ENCODE measurements at regions not wholly inside any gene's neighbourhood (a gene's known extent, or its start where the extent isn't known, plus 50 kb on each side); places are given as distances from the start of the nearest gene placed in this dataset.
A peak's percentile ranks its signal among the peaks of the same experiment; 100 is the strongest.

DNA sequence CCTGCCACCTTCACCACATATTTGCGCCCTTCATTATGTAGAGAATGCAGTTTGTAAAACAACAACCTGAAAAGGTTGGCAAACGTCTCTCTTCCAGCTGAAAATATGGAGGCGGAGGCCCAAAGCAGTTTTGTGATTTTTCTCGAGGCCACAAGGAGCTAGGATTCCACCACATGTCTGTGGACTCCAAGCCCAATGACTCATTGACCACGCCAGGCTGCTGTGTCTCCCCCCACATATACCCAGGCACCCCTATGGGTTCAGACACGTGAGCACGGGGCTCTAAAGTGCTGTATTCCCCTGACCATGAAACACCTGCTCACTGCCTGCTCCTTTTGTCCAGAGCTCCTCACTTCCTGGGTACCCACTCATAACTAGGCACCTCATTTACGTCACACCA lies 121.4 kb upstream of the CDH5 start:
- in situ Hi-C loops (cut with MboI; ENCODE audit: low sequenced_read_pairs) (no loop called here), intact Hi-C loops (cut with micrococcal nuclease) (no loop called here), dilution Hi-C loops (cut with HindIII; ENCODE audit: low sequenced_read_pairs, unreplicated experiment) (no loop called here)
- H4K5ac ChIP-seq (ENCODE audit: low read depth, low read length) = no peak overlapping the region
- H3K4me2 ChIP-seq (ENCODE audit: low read depth, low read length) = no peak overlapping the region
- H3K36me3 ChIP-seq (ENCODE audit: control insufficient read depth, insufficient read depth, low read length) = no peaks in the 10 kb centered on the region
- 0 out of 3 replicates have a peak overlapping the region, but pooled peaks have one; percentile 16 for H2BK15ac ChIP-seq (ENCODE audit: low read depth, low read length)
- no peak for TF ChIP-seq NFE2L2 (IDR thresholded peaks at IDR 0.05; ENCODE audit: low read depth, low read length)
- H3K9me3 ChIP-seq (ENCODE audit: control insufficient read depth, insufficient read depth, low read length) = no peaks in the 10 kb centered on the region
- CTCF ChIA-PET = no interaction called here
- no peak overlapping the region for H3K18ac ChIP-seq (ENCODE audit: low read depth, low read length)
- H3K56ac ChIP-seq (ENCODE audit: extremely low read depth, insufficient read depth, low read length) = no peak overlapping the region
- H3K14ac ChIP-seq (replicated peaks; ENCODE audit: low read depth, low read length) = 0 out of 2 replicates have a peak overlapping the region, but pooled peaks have one; percentile 44
- POLR2A ChIA-PET (ENCODE audit: unreplicated experiment) = no interaction called here
- no peak overlapping the region for H3K23ac ChIP-seq (ENCODE audit: low read depth, low read length)
- BruUV-seq (replicated peaks) = no TSS peak
- no peak overlapping the region for H2AK9ac ChIP-seq (replicated peaks; ENCODE audit: low read depth, low read length, poor library complexity)
- DNase-seq (peak; percentile 19), ATAC-seq (ENCODE audit: low read depth) (no peak)
- H3K27me3 ChIP-seq (ENCODE audit: control insufficient read depth, insufficient read depth, low read length) = no peaks in the 10 kb centered on the region; the same call in 1 of the 2 replicates
- no peak overlapping the region for H3K9ac ChIP-seq (ENCODE audit: low read depth, low read length)
- WGBS, 2 experiments (ENCODE audit: extremely low coverage in 2 of 2, insufficient read length in 1 of 2) = 60% methylated on average over 2 of the region's 8 CpGs; no CpG with 5 or more reads in 1 of the 2 experiments
- peaks cover 11% of the 10 kb centered on the region for H3K9me1 ChIP-seq (ENCODE audit: insufficient read depth, low read length)
- H4K91ac ChIP-seq (ENCODE audit: insufficient read depth, low read depth, low read length) = no peak overlapping the region
- H3K79me1 ChIP-seq (ENCODE audit: low read depth in 1 of 2, low read length in 2 of 2) = no peaks in the 10 kb centered on the region
- H2AK5ac ChIP-seq (ENCODE audit: low read depth, low read length) = peak overlapping the region; percentile 50
- H3K27ac ChIP-seq (ENCODE audit: insufficient read depth, low read length) = no peak overlapping the region
- H2BK120ac ChIP-seq (ENCODE audit: low read depth, low read length) = peak overlapping the region; percentile 7; the same call in 1 of the 2 replicates
- H2BK20ac ChIP-seq (ENCODE audit: low read depth, low read length) = no peak overlapping the region
- no peak overlapping the region for H3K4me3 ChIP-seq (ENCODE audit: insufficient read depth, low read depth, low read length)
- H2AFZ ChIP-seq (replicated peaks; ENCODE audit: low read length, poor library complexity) = no peak overlapping the region
- H3K4ac ChIP-seq (ENCODE audit: low read depth, low read length) = peak overlapping the region; percentile 23; the same call in 1 of the 2 replicates
- no peaks in the 10 kb centered on the region for H4K20me1 ChIP-seq (ENCODE audit: insufficient read depth, low read length)
- no peak overlapping the region for H2BK5ac ChIP-seq (ENCODE audit: low read depth, low read length, poor library complexity, severe bottlenecking)
- H4K8ac ChIP-seq (ENCODE audit: low read depth in 2 of 2, low read length in 2 of 2) = no peak overlapping the region
- H3K4me1 ChIP-seq (ENCODE audit: control insufficient read depth, insufficient read depth, low read length) = peaks cover 8% of the 10 kb centered on the region
